DND-41 (cell line): ENCODE measurements at regions not wholly inside any gene's neighbourhood (a gene's known extent, or its start where the extent isn't known, plus 50 kb on each side); places are given as distances from the start of the nearest gene placed in this dataset.

ENCODE experiments used
- ATAC-seq: fragments of 200-7000 bp; cut with Tn5 transposase; 3 replicates; pipeline ENCODE4 v1.9.1; 2021; ENCODE audit warnings: low read depth; ENCODE audit not compliant: insufficient read depth
- DNase-seq: peaks from one replicate; pipeline ENCODE4 v3.0.0-alpha.2; 2020
- H2AFZ ChIP-seq: 2 replicates; pipeline ENCODE4 v1.6.0; 2012; ENCODE audit warnings: low read depth, low read length
- H3K27ac ChIP-seq: 2 replicates; pipeline ENCODE4 v1.5.1; 2012; ENCODE audit warnings: low read length, inconsistent platforms
- H3K27me3 ChIP-seq: fragments of 200-600 bp; sonication (generic); 2 replicates; pipeline ENCODE4 v1.6.0; 2012; ENCODE audit warnings: low read length, mild to moderate bottlenecking, inconsistent platforms; ENCODE audit not compliant: insufficient read depth, poor library complexity
- H3K36me3 ChIP-seq: 2 replicates; pipeline ENCODE4 v1.5.1; 2012; ENCODE audit warnings: low read length, inconsistent platforms; ENCODE audit not compliant: insufficient read depth
- H3K4me1 ChIP-seq: 2 replicates; pipeline ENCODE4 v1.5.1; 2012; ENCODE audit warnings: mild to moderate bottlenecking, low read length; ENCODE audit not compliant: insufficient read depth
- H3K4me2 ChIP-seq: 2 replicates; pipeline ENCODE4 v1.6.0; 2012; ENCODE audit warnings: mild to moderate bottlenecking, moderate library complexity, low read length, inconsistent platforms; ENCODE audit not compliant: insufficient read depth
- H3K4me3 ChIP-seq, 2 experiments: fragments of 200-600 bp in 1 of 2; shearing (Covaris generic) in 1 of 2; 2 replicates each; pipeline ENCODE4 v1.5.1; 2012 to 2016; ENCODE audit warnings: inconsistent platforms in 2 of 2, low read length in 2 of 2, mild to moderate bottlenecking in 2 of 2, low read depth in 1 of 2, moderate library complexity in 1 of 2
- H3K79me2 ChIP-seq: 2 replicates; pipeline ENCODE4 v1.6.0; 2012; ENCODE audit warnings: low read length, inconsistent platforms; ENCODE audit not compliant: insufficient read depth
- H3K9ac ChIP-seq: 2 replicates; pipeline ENCODE4 v1.6.0; 2012; ENCODE audit warnings: low read depth, mild to moderate bottlenecking, inconsistent platforms, low read length, moderate library complexity
- H3K9me3 ChIP-seq: 2 replicates; pipeline ENCODE4 v1.5.1; 2012; ENCODE audit warnings: low read length, moderate library complexity, mild to moderate bottlenecking, inconsistent platforms; ENCODE audit not compliant: insufficient read depth, severe bottlenecking
- H4K20me1 ChIP-seq: 2 replicates; pipeline ENCODE4 v1.6.0; 2012; ENCODE audit warnings: low read length; ENCODE audit not compliant: insufficient read depth
- EZH2 ChIP-seq: IDR thresholded peaks from 3 replicates; pipeline ENCODE4 v1.6.1; 2012; ENCODE audit warnings: borderline replicate concordance, low read depth, mild to moderate bottlenecking, moderate library complexity, low read length, inconsistent platforms; ENCODE audit not compliant: severe bottlenecking
- TF ChIP-seq, protein P1 (sequence below): IDR thresholded peaks from 2 replicates; pipeline ENCODE4 v1.5.1; 2012; ENCODE audit warnings: borderline replicate concordance, low read length, moderate library complexity, mild to moderate bottlenecking; ENCODE audit not compliant: poor library complexity, severe bottlenecking; ENCODE audit errors: extremely low read depth

GRCh38 chrX:94655180-94655579 lies 981.2 kb downstream of the FAM133A start:
- Histone ChIP-seq H3K79me2 (no peaks in the 10 kb centered on the region), H3K27me3 (no peaks in the 10 kb centered on the region), H3K4me2 (no peak overlapping the region), H3K9me3 (no peaks in the 10 kb centered on the region), H3K27ac (no peak overlapping the region), H3K4me3 (no peak overlapping the region), H4K20me1 (no peaks in the 10 kb centered on the region), H3K36me3 (no peaks in the 10 kb centered on the region), H2AFZ (no peak overlapping the region), H3K4me1 (no peaks in the 10 kb centered on the region), H3K9ac (no peak overlapping the region)
- DNase-seq (no peak), ATAC-seq (no peak)
- TF ChIP-seq EZH2: no peak
- TF ChIP-seq, protein P1, sequence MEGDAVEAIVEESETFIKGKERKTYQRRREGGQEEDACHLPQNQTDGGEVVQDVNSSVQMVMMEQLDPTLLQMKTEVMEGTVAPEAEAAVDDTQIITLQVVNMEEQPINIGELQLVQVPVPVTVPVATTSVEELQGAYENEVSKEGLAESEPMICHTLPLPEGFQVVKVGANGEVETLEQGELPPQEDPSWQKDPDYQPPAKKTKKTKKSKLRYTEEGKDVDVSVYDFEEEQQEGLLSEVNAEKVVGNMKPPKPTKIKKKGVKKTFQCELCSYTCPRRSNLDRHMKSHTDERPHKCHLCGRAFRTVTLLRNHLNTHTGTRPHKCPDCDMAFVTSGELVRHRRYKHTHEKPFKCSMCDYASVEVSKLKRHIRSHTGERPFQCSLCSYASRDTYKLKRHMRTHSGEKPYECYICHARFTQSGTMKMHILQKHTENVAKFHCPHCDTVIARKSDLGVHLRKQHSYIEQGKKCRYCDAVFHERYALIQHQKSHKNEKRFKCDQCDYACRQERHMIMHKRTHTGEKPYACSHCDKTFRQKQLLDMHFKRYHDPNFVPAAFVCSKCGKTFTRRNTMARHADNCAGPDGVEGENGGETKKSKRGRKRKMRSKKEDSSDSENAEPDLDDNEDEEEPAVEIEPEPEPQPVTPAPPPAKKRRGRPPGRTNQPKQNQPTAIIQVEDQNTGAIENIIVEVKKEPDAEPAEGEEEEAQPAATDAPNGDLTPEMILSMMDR: no peak

GRCh38 chrX:94662689-94663088 lies 988.7 kb downstream of the FAM133A start:
- Histone ChIP-seq H3K79me2 (no peaks in the 10 kb centered on the region), H3K27ac (no peak overlapping the region), H3K9me3 (no peaks in the 10 kb centered on the region), H4K20me1 (no peaks in the 10 kb centered on the region), H3K36me3 (no peaks in the 10 kb centered on the region), H3K4me2 (no peak overlapping the region), H2AFZ (no peak overlapping the region), H3K27me3 (no peaks in the 10 kb centered on the region), H3K9ac (no peak overlapping the region), H3K4me1 (no peaks in the 10 kb centered on the region), H3K4me3 (no peak overlapping the region)
- ATAC-seq: no peak
- TF ChIP-seq, protein P1: no peak
- no peak for TF ChIP-seq EZH2
- DNase-seq: no peak

DNA sequence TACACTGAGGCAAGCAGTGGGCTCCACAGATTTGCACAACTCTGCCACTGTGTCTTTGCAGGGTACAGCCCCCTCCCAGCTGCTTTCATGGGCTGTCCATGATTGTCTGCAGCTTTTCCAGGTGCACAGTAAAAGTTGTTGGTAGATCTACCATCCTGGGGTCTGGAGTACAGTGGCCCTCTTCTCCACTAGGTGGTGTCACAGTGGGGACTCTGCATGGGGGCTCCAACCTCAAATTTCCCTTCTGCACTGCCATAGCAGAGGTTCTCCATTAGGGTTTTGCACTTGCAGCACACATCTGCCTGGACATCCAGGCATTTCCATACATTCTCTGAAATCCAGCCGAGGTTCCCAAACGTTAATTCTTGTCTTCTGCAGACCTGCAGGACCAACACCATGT lies 1002.3 kb downstream of the FAM133A start:
- no peak overlapping the region for H3K9ac ChIP-seq
- no peak for ATAC-seq
- H3K4me1 ChIP-seq: no peaks in the 10 kb centered on the region
- H3K4me3 ChIP-seq: no peak overlapping the region
- DNase-seq: no peak
- no peak overlapping the region for H2AFZ ChIP-seq
- H3K4me2 ChIP-seq: no peak overlapping the region
- H3K9me3 ChIP-seq: no peaks in the 10 kb centered on the region
- H3K27me3 ChIP-seq: no peaks in the 10 kb centered on the region
- H3K27ac ChIP-seq: no peak overlapping the region
- H3K36me3 ChIP-seq: no peaks in the 10 kb centered on the region
- TF ChIP-seq EZH2: no peak
- TF ChIP-seq, protein P1: no peak
- no peaks in the 10 kb centered on the region for H3K79me2 ChIP-seq
- H4K20me1 ChIP-seq: no peaks in the 10 kb centered on the region

GRCh38 chrX:94686071-94686470 lies 1012.1 kb downstream of the FAM133A start:
- DNase-seq (no peak), ATAC-seq (no peak)
- no peaks in the 10 kb centered on the region for H3K36me3 ChIP-seq
- no peaks in the 10 kb centered on the region for H3K79me2 ChIP-seq
- no peak overlapping the region for H2AFZ ChIP-seq
- no peak overlapping the region for H3K9ac ChIP-seq
- no peaks in the 10 kb centered on the region for H4K20me1 ChIP-seq
- H3K4me1 ChIP-seq: no peaks in the 10 kb centered on the region
- no peak overlapping the region for H3K4me2 ChIP-seq
- TF ChIP-seq, protein P1: no peak
- no peak for TF ChIP-seq EZH2
- no peak overlapping the region for H3K27ac ChIP-seq
- H3K4me3 ChIP-seq: no peak overlapping the region
- no peaks in the 10 kb centered on the region for H3K27me3 ChIP-seq
- no peaks in the 10 kb centered on the region for H3K9me3 ChIP-seq
